GM21825 (cell line): ENCODE measurements at regions not wholly inside any gene's neighbourhood (a gene's known extent, or its start where the extent isn't known, plus 50 kb on each side); places are given as distances from the start of the nearest gene placed in this dataset.
"Not testable (repeated sequence)": the region's sequence is repeated elsewhere in the genome, so short reads cannot be mapped to it uniquely, and the experiment has no call there.

Source experiments
- ATAC-seq: cut with Tn5 transposase; IDR thresholded peaks from one replicate; pipeline ENCODE4 v1.9.1; 2021; ENCODE audit warnings: mild to moderate bottlenecking, moderate library complexity; ENCODE audit not compliant: unreplicated experiment

DNA sequence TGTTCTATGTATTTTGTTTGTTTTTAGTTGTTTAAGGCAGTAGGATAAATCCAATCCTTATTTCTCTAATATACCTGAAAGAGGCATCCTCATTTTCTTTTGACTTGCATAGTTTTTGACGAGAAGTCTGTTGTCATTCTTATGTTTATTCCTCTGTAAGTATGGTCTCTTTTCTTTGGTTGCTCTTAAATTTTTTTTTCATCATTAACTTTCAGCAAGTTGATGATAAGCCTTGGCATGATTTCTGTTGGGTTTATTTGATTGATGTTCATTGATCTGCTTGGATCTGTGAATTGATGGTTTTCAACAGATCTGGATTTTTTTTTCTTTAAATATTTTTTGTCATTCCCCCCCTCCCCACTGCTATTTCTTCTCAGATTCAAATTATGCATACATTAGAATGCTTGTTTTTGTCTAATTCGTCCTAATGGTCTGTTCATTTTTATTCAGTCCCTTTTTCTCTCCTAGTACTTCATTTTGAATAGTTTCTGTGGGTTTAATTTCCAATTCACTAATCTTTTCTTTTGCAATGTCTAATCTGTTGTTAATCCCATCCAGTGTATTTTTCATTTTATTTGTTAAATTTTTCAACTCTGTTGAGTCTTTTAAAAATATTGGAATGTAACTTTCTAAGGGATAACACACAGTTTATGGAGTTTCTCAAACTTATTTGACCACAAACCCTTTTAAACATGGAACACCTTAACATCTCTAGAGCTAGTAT lies 495.9 kb downstream of the CSNK1G3 start:
- no peak for ATAC-seq

DNA sequence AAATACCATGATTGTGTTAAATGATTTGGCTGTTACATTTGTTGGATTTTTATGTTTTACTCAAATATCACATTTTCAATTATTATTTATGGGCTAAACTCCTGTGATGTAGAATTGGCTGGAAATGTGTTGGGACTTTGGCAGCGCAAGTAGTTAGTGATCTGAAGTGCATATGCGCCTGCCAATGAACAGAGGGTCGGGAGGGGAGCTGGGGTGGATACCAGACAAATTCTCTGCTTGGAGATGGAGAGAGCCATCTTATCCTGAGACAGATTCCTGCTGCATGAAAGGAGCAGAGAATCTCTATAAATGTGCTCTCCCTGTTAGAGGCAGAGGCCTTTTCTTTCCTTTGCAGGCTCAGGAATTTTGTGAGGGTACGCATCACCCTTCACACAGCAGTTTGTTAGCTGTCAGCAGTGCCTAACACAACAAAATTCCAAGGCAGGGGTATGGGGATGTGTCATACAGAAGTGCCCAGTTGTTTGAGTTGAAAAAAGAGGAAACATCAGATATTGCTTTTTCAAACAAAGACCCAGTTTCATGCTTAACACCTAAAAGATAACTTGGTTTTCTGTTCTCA lies 489.1 kb downstream of the CSNK1G3 start:
- no peak for ATAC-seq

DNA sequence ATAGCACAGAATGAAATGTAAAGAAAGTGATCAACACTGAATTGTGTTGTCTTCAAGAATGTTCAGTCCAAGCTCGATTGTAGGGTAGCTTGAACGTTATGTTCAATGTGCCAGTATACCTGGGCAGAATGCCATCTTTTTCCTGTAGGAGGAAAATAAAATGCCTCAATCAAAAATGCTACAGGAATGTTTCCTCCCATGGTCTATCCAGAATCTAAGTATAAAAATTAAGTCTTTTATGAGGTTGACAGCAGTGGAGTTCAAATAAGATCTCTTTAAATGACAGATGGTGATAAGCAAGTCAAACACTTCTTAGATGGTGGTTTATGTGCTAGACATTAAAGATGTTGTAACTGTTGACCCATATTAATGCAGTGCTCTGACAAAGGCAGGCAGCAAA lies 488.6 kb downstream of the CSNK1G3 start:
- ATAC-seq, result no peak

DNA sequence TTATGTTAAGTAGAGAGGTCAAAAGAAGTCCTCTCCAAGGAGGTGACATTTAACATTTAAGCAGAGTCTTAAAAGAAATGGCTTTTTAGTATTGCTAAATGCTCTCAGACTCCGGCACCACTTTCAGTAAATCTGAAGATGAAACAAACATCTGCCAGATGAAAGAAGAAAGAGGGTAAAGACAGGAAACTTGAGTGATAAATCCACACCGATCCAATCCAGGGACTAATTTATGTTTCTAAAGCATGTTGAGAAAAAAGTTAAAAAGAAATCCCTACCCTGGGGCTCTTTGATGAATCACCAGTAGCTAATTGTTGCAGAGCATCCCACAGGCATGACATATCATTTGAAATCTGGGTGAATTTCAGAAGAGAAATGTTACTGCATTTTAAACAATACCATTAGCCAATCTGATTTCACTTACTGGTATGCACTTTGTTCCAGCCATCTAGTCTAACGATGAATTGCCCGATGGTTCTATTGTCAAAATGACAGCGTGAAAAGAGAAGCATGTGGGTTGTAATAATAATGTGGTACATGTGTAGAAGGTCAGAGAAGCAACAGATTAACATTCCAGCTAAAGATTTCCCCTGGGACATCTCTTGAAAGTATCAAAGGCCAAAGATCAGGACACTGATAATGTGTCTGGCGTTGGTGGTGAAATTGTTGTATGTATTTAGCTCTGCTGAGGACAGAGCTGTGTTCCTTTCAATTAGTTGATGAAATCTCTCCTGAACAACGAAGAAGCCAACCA lies 485.7 kb downstream of the CSNK1G3 start:
- ATAC-seq, result no peak

DNA sequence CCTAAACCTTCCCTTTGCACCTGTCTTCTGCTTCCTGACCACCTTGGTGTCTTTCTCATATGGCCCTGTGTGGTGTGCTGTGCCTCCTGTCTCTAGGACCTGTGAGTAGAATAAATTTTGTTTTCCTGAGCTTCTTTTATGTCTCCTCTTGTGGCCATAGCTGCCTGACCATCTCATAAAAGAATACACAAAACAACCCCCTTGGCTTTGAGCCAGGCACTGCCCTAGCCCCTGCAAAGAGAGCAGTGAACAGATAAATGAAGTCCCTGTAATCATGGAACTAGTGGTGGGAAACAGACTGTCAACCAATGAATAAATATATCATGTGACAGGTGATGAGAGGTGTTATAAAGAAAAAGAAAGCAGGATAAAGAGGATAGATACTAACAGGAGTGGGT lies 485.1 kb downstream of the CSNK1G3 start:
- ATAC-seq, result no peak

DNA sequence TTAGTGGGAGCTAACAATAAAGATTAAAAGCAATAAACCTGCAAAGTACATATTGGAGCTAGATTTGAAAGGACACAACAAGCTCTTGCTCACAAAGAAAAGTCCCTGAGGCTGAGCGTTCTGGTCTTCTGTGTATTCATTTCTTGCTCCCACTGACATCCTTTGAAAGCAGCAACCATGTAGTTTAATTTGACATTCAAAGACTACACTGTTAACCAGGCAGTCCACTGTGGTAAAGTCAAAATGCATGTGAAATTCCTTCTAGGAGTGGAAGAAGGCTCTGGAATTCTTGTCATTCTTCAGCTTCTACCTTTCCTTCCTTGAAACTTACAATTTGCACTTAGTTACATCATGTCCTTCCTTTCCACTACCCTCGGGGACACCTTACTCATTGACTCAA lies 480.7 kb downstream of the CSNK1G3 start:
- ATAC-seq, result no peak

DNA sequence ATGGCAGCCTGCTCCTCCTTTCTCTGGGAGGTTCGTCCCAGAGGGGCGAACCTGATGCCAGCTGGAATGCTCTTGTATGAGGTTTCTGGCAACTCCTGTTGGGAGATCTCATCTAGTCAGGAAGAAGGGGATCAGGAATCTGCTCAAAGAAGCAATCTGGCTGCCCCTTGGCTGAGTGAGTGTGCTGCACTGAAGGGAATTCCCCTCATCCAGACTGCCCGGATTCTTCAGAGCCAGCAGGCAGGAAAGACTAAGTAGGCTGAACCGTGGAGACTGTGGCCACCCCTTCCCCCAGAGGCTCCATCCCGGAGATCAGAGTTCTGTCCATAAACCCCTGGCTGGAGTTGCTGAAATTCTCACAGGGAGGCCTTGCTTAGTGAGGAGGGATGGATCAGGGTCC lies 476.0 kb downstream of the CSNK1G3 start:
- no peak for ATAC-seq

DNA sequence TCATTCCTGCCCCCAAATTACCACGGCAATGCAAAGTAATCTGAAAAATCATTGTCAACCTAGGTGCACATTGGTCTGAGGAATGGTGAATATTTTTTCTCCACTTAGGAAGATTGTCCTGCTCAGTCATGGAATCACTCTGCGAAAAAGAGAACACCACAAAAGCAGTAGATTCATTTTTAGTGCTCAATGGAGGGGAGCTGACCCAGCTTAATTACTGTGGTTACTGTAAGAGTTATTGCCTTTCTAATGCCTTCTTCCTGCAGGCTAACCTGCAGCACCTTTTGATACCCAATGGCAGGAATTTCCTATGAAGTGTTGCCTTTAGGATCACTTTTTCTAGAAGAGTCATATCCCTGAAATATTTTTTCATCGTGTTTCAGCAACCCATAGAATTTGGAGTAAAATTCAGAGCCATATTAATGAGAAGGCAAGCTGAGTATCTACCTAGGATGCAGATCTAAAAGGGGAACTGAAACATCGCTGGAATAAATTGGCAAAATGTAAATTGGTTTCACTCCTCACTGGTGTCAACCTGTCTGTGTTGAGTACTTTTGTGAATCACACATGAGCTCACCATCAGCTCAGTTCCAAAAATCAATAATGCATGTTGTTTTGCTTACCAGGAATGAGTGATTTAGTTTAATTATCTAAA lies 464.5 kb downstream of the CSNK1G3 start:
- ATAC-seq, result peak; percentile 87

DNA sequence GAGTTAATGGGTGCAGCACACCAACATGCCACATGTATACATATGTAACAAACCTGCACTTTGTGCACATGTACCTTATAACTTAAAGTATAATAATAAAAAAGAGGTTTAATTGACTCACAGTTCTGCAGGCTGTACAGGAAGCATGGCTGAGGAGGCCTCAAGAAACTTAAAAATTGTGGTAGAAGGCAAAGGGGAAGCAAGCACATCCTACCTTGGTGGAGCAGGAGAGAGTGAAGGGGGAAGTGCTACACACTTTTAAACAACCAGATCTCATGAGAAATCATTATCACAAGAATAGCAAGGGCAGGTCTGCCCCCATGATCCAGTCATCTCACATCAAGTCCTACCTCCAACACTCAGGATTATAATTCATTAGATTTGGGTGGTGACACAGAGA lies 463.5 kb downstream of the CSNK1G3 start:
- not testable (repeated sequence) for ATAC-seq

DNA sequence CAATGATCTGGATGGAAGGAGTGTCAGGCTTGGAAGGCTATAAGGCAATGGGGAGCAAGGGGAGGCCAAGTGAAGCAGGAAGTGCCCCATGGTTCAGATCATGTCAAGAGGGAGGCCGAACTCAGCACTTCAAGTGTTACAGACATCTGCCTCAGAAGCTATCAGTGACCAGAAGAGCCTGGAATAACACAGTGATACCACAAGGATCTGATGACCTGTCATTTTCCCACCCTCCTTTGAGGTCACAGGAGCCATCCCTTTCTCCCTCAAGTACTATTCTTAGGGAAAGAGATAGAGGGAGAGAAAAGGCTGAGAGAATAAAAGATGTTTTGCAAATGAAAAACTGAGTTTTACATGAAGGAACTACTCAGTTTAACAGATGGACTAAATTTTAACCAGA lies 454.8 kb downstream of the CSNK1G3 start:
- no peak for ATAC-seq

DNA sequence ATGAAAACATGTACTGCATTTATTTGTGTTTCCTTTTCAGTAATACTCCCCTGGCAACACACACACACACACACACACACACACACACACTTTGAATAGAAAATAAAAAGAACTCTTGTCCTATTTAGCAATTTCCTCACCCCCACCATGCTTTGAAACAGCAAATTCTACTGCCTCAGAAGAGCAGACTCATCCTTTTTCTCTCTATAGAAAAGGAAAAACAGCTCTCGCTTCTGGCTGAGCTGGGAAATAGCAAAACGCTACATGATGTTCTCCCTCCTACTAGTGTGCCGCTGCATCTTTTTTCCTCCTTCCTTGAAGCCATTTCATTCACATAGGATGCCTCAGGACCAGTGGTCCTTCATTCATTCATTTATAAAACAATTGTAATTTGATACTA lies 453.6 kb downstream of the CSNK1G3 start:
- no peak for ATAC-seq

DNA sequence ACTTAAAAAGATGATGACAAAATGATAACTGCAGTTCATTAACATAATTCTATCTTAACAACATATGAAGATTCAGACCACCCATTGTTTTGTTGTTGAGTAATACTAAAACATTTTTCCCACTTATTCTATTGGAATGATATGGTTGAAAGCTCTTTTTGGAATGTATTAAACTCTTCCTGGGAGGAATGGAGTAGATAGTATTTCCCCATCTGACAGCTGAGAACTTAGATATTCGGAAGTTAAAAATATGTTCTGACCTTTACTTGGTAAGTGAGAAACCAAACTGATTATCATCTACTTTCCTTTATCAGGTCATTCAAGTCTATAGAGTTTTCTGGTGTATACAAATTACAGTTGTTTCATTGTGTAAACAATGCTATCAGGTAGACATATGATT lies 452.9 kb downstream of the CSNK1G3 start:
- no peak for ATAC-seq

DNA sequence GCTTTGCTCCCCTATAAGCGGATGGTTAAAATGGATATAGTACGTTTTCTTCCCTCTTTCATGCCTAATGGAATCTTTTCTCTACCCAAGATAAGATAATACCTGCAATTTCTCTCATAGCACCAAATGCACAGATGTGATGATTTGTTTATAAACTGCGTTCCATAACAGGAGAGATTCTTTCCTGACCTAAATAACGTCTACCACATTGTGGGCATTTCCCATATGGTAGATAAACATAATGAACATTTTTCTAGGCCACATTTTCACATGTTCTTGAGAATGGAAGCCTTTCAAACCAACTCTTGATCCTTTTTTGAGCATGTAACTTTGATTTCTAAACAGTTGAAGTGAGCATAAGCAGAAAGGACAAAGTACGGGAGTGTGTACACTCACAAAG lies 448.5 kb downstream of the CSNK1G3 start:
- no peak for ATAC-seq

DNA sequence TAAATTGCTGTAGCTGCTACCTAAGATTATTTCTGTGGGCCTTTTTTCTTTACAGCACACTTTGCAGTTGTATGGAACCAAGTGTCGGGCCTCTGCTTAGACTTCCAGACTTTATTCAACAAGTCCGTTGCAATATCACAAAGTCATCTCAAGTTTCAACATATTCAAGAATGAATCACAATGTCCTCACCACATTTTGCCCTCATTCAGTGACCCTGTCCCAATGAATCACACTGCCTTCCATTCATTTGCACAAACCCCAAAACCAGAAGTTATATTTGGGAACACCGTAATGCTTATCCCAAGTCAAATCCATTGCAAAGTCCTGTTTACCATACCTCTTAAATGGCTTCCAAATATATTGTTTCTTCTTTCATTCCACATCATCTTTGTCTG lies 439.6 kb downstream of the CSNK1G3 start:
- no peak for ATAC-seq

DNA sequence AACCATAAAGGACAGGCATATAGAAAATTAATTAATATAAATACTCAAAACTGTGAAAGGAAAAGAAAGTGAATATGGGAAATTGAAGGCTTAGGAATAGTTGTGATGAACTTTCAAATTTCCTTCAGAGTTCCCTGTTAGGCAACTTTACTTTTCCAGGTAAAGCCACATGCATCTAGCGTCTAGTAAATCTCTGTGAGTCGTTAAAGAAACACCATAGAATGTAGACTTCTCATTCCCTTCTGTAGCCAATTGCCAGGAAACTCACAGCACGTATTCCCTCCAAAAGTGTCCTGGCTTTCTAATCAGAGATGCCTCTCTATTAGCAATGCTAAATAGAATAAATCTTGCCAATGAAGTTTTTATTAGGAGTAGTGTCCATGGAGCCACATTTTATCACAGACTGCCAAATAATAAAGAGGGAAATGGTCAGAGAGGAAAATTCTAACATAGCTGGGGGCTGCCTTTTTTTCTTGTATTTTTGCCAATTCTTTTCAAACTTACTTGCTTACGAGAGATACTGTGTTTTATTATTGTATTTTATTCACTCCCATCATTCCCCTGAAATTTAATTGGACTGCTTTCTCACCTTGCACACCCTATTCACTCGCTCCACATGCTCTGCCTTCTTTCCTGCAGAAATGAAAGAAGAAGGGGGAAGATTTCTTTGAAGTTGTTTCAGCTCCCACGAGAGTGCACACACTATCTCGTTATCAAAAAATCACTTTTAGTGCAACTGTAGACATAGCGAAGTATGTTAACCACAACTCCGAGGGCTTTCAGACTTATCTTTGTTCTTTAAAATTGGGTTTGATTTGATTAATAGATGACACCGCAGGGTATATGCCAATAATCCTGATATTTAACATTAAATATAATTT lies 439.0 kb downstream of the CSNK1G3 start:
- no peak for ATAC-seq

DNA sequence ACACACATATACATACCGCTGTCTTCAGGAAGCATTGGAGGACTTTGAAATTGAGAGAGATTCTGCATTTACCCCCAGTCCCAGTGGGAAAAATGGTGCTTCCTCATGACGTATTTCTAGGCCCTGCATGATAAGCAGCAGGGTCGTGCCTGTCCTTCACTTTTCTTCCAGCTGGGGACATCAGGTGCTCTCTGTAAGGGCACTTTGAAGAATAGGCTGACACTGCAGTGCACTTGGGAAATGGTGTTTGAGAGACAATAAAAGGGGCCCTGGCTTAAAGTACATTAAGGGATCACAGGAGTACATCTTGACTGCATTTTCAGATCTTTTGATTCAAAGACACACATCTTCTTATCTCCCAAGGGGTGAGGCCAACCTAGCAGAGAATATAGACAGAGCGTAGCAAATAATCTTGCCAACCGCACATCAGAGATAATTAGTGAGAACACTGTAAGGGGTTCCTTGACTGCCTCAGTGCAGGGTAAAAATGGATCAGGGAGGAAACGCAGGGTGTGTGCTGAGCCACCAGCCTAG lies 437.9 kb downstream of the CSNK1G3 start:
- no peak for ATAC-seq

DNA sequence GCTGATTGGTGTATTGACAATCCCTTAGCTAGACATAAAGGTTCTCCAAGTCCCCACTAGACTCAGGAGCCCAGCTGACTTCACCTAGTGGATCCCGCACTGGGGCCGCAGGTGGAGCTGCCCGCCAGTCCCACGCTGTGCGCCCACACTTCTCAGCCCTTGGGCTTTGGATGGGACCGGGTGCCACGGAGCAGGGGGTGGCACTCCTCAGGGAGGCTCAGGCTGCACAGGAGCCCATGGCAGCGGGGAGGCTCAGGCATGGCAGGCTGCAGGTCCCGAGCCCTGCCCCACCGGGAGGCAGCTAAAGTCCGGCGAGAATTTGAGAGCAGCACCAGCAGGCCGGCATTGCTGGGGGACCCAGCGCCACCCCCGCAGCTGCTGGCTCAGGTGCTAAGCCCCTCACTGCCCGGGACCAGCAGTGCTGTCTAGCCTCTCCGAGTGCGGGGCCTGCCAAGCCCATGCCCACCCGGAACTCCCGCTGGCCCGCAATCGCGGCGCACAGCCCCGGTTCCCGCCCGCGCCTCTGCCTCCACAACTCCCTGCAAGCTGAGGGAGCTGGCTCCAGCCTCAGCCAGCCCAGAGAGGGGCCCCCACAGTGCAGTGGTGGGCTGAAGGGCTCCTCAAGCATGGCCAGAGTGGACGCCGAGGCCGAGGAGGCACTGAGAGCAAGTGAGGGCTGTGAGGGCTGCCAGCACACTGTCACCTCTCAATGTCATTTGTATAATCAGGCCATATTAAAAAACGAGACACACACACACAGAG lies 437.2 kb downstream of the CSNK1G3 start:
- ATAC-seq, result no peak

DNA sequence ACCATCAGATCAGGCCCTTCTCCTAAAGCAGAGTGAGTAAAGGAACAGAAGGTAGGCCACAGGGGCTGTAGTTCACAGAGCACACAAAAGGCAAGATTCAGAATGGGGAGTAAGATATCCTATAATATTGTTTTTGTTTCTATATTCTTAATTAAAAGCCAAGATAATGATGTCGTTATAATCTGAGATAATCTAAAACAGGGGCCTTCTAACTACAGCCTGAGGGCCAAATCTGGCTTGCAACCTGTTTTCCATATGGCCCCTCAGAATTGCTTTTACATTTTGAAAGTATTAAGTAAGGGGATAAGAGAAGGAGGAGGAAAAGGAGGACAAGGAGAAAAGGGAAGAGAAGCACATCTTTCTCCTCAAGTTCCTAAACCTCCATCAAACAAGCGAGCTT lies 435.8 kb downstream of the CSNK1G3 start:
- ATAC-seq, result no peak

DNA sequence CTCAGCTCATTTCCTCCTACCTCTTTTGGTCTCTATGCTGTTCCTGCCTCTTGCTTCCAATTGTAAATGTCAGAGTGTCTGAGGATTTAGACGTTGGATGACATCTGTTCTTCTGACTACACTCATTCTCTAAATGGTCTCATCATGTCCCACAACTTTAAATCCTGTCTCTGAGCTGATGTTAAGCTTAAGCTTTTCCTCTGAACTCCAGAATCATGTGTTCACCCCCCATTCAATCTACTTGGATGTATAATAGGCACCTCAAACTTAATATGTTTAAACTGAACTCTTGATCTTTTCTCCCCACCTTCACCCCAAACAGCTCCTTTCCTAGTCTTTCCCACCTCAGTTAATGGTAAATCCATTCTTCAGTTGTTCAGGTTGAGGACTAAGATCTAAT lies 433.6 kb downstream of the CSNK1G3 start:
- ATAC-seq, result no peak

DNA sequence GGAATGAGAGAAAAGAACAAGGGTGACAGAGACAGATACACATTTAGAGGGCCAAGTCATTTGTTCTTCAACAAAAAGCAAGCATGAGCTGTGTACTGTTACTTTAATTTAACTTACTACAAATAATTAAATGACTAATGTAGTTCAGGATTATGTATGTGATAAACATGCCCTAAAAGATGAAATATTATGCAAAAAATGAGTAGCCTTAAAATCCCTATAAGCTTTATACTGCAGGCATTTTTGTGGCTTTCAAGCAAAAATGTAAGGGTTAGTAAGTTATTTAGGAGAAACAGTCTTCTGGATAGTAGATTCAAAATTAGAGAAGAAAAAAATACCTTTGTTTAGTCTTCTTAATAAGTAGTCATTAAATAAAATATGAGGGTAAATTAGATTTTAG lies 431.2 kb downstream of the CSNK1G3 start:
- no peak for ATAC-seq
